AG10803 (cell line): ENCODE measurements at regions not wholly inside any gene's neighbourhood (a gene's known extent, or its start where the extent isn't known, plus 50 kb on each side); places are given as distances from the start of the nearest gene placed in this dataset.
"Not testable (repeated sequence)": the region's sequence is repeated elsewhere in the genome, so short reads cannot be mapped to it uniquely, and the experiment has no call there.

Experiments
- DNase-seq: peaks from one replicate; pipeline ENCODE4 v3.0.0; 2010; ENCODE audit warnings: low read depth
- H3K4me3 ChIP-seq: 2 replicates; pipeline ENCODE4 v1.5.1; 2011; ENCODE audit warnings: mild to moderate bottlenecking, low read length, control low read depth
- CTCF ChIP-seq: conservative IDR thresholded peaks from 2 replicates; pipeline ENCODE4 v1.5.1; 2011; ENCODE audit warnings: mild to moderate bottlenecking, low read length, control low read depth, inconsistent platforms

GRCh38 chr5:57976506-57976905 is 483.4 kb downstream of the PLK2 start:
- no peak for TF ChIP-seq CTCF
- DNase-seq = no peak
- H3K4me3 ChIP-seq = no peak overlapping the region

GRCh38 chr5:57972099-57972498 is 487.8 kb downstream of the PLK2 start:
- not testable (repeated sequence) for H3K4me3 ChIP-seq, DNase-seq

- TF ChIP-seq CTCF = no peak
- no peak overlapping the region for H3K4me3 ChIP-seq
- DNase-seq = no peak
Measured at GRCh38 chr5:57960569-57960968, 478.0 kb upstream of the ACTBL2 start.

GRCh38 chr5:57956636-57957035 is 474.0 kb upstream of the ACTBL2 start:
- no peak for TF ChIP-seq CTCF
- DNase-seq = no peak
- H3K4me3 ChIP-seq = no peak overlapping the region

GRCh38 chr5:57955511-57955910 is 472.9 kb upstream of the ACTBL2 start:
- no peak for DNase-seq
- TF ChIP-seq CTCF = no peak
- H3K4me3 ChIP-seq = no peak overlapping the region

- DNase-seq = no peak
- H3K4me3 ChIP-seq = no peak overlapping the region
- TF ChIP-seq CTCF = no peak
Measured at GRCh38 chr5:57953792-57954191, 471.2 kb upstream of the ACTBL2 start.

GRCh38 chr5:57950616-57951228 is 468.1 kb upstream of the ACTBL2 start:
- no peak for DNase-seq
- H3K4me3 ChIP-seq = no peak overlapping the region
- TF ChIP-seq CTCF = no peak

GRCh38 chr5:57948091-57948490 is 465.5 kb upstream of the ACTBL2 start:
- no peak for TF ChIP-seq CTCF
- DNase-seq = no peak
- H3K4me3 ChIP-seq = no peak overlapping the region
